PC-3 (cell line): ENCODE measurements at regions not wholly inside any gene's neighbourhood (a gene's known extent, or its start where the extent isn't known, plus 50 kb on each side); places are given as distances from the start of the nearest gene placed in this dataset.

Experiments used
- CTCF ChIP-seq: fragments of 300-600 bp; sonication (generic); conservative IDR thresholded peaks from 2 replicates; pipeline ENCODE4 v1.5.1; 2017; ENCODE audit warnings: antibody characterized with exemption, low read depth, mild to moderate bottlenecking, low read length
- EZH2 ChIP-seq: fragments of 300-600 bp; sonication (generic); IDR thresholded peaks from one replicate; pipeline ENCODE4 v1.6.1; 2017; ENCODE audit warnings: antibody characterized with exemption, mild to moderate bottlenecking, low read length; ENCODE audit not compliant: unreplicated experiment

- TF ChIP-seq CTCF (no peak), EZH2 (no peak)
These were observed 932.8 kb upstream of the SLITRK6 start for GRCh38 chr13:86731987-86732386.
